ENCODE measurements at regions not wholly inside any gene's neighbourhood (a gene's known extent, or its start where the extent isn't known, plus 50 kb on each side); places are given as distances from the start of the nearest gene placed in this dataset.

DNA sequence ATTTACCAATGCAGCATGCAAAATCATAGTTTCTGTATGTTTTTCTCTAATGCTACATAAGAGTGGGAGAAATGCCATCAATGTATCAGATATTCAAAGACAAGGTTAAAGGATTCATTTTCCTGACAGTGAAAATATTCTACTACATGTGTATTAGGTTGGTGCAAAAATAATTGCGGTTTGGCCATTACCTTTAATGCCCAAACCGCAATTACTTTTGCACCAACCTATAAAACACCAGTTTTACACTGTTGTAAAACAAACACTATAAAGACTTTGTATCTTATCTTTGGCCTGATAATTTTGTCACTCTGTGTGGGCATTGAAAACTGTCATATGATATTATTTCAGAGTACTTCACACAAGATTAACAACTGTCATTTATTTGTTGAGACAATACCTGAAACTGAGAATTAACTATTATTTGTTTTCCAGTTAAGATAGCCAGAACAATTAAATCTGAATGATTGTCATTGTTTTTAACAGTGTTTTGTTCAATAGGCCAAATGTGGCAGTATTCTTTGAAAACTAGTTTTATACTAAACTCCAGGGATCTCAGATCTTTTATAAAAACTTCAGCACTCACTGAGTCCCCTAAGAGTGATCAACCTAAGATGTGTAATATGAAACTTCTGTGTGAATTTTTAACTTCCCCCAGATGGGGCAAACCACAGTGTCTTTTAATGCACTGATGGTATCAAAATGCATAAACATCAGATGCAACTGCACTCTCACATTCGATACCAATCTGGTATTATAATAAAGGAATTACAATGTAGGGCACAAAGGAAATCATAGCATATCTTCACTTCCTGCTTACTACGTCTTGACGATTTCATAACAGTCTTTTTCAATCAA lies 53.8 kb upstream of the FBN2 start:
- no peak overlapping the region for H3K4me3 ChIP-seq
- H3K4me1 ChIP-seq: no peaks in the 10 kb centered on the region
- H3K27me3 ChIP-seq: no peaks in the 10 kb centered on the region
- no peak for TF ChIP-seq POLR2AphosphoS5 (IDR thresholded peaks at IDR 0.05)
- no peak for TF ChIP-seq EP300 (IDR thresholded peaks at IDR 0.05)
- no peak for TF ChIP-seq CTCF (IDR thresholded peaks at IDR 0.05)
- TF ChIP-seq POLR2A (IDR thresholded peaks at IDR 0.05): no peak
- WGBS, 2 donors: 64 to 68% methylated on average over 5 of the region's 5 CpGs
- no peaks in the 10 kb centered on the region for H3K9me3 ChIP-seq
- no peak overlapping the region for H3K27ac ChIP-seq
- ATAC-seq (ENCODE audit: low FRiP score in 2 of 2): no peak
- no peaks in the 10 kb centered on the region for H3K36me3 ChIP-seq
- no peak for DNase-seq

GRCh38 chr5:128596071-128596470 lies 58.0 kb upstream of the FBN2 start:
- Histone ChIP-seq H3K27ac (no peak overlapping the region), H3K9me3 (no peaks in the 10 kb centered on the region), H3K4me3 (no peak overlapping the region), H3K36me3 (no peaks in the 10 kb centered on the region), H3K4me1 (no peaks in the 10 kb centered on the region), H3K27me3 (no peaks in the 10 kb centered on the region)
- WGBS, 2 donors: 41 to 53% methylated on average over 4 of the region's 4 CpGs
- DNase-seq (no peak), ATAC-seq (ENCODE audit: low FRiP score in 2 of 2) (no peak)
- no peak for TF ChIP-seq POLR2A (IDR thresholded peaks at IDR 0.05)
- TF ChIP-seq CTCF (IDR thresholded peaks at IDR 0.05): no peak

DNA sequence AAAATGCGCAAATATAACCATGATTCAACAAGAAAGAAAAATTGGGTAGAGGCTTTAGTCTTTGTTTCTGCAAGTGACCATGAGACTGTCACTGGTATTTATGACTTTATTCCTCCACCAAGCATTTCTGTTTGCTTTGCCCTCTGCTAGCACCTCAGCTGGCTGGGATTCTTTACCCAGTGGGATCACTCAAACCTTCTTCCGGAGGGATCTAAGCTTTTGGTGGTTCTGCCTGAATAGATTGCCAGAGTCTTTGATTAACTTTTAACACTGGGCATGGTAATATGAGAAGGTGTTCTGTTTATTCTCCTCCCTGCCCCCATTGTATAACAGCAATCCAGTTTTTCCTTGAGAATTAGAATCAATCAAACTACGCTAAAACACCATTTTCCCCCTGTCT lies 59.1 kb upstream of the FBN2 start:
- Histone ChIP-seq H3K9me3 (no peaks in the 10 kb centered on the region), H3K27me3 (no peaks in the 10 kb centered on the region), H3K36me3 (no peaks in the 10 kb centered on the region), H3K4me1 (no peaks in the 10 kb centered on the region), H3K27ac (no peak overlapping the region), H3K4me3 (no peak overlapping the region)
- ATAC-seq (ENCODE audit: low FRiP score in 2 of 2) (no peak), DNase-seq (no peak)
- WGBS, 2 donors: 79 to 86% methylated on average over 3 of the region's 3 CpGs
- TF ChIP-seq EP300 (IDR thresholded peaks at IDR 0.05) (no peak), POLR2A (IDR thresholded peaks at IDR 0.05) (no peak), POLR2AphosphoS5 (IDR thresholded peaks at IDR 0.05) (no peak), CTCF (IDR thresholded peaks at IDR 0.05) (no peak)

GRCh38 chr5:128613128-128613527 lies 75.1 kb upstream of the FBN2 start:
- no peak for ATAC-seq (ENCODE audit: low FRiP score in 2 of 2)

More at GRCh38 chr5:128613128-128613527, 75.1 kb upstream of the FBN2 start:
- TF ChIP-seq POLR2A (IDR thresholded peaks at IDR 0.05) (no peak), EP300 (IDR thresholded peaks at IDR 0.05) (no peak), POLR2AphosphoS5 (IDR thresholded peaks at IDR 0.05) (no peak), CTCF (IDR thresholded peaks at IDR 0.05) (no peak)
- 74 to 78% methylated on average over 4 of the region's 4 CpGs for WGBS, 2 donors
- Histone ChIP-seq H3K36me3 (no peaks in the 10 kb centered on the region), H3K27me3 (no peaks in the 10 kb centered on the region), H3K27ac (no peak overlapping the region), H3K4me1 (no peaks in the 10 kb centered on the region), H3K4me3 (no peak overlapping the region), H3K9me3 (peaks cover 0 to 5% (median 0%) of the 10 kb centered on the region in 4 donors)
- no peak for DNase-seq
